Upper lobe of right lung (tissue), 1 donor: ENCODE measurements at regions not wholly inside any gene's neighbourhood (a gene's known extent, or its start where the extent isn't known, plus 50 kb on each side); places are given as distances from the start of the nearest gene placed in this dataset.

ENCODE experiments used
- ATAC-seq: fragments of 200-7000 bp; cut with Tn5 transposase; one replicate; pipeline ENCODE4 v1.9.1; 2020; ENCODE audit warnings: mild to moderate bottlenecking, moderate library complexity
- DNase-seq: peaks from one replicate; pipeline ENCODE4 v3.0.0-alpha.2; 2020
- H3K27ac ChIP-seq: fragments of 200-600 bp; one replicate; pipeline ENCODE4 v1.8.0; 2022
- H3K27me3 ChIP-seq: fragments of 200-600 bp; one replicate; pipeline ENCODE4 v1.8.0; 2022; ENCODE audit warnings: mild to moderate bottlenecking
- H3K36me3 ChIP-seq: fragments of 200-600 bp; one replicate; pipeline ENCODE4 v1.8.0; 2022
- H3K4me1 ChIP-seq: fragments of 200-600 bp; one replicate; pipeline ENCODE4 v1.8.0; 2022
- H3K4me3 ChIP-seq: fragments of 200-600 bp; one replicate; pipeline ENCODE4 v1.8.0; 2022; ENCODE audit warnings: mild to moderate bottlenecking
- H3K9me3 ChIP-seq: fragments of 200-600 bp; one replicate; pipeline ENCODE4 v1.8.0; 2022
- intact Hi-C: fragments of 100-400 bp; cut with DNase I; formaldehyde crosslinking; loops from one replicate; pipeline ENCODE4 v1.11.0; 2022
- TF ChIP-seq, protein P1 (sequence below): fragments of 200-600 bp; IDR thresholded peaks from one replicate; pipeline ENCODE4 v1.8.0; 2022; ENCODE audit warnings: antibody characterized with exemption
- donor health status: DM: no; HTN: yes; CAD: no; lungs with severe emphysema.

- ATAC-seq (no peak), DNase-seq (no peak)
- TF ChIP-seq, protein P1, sequence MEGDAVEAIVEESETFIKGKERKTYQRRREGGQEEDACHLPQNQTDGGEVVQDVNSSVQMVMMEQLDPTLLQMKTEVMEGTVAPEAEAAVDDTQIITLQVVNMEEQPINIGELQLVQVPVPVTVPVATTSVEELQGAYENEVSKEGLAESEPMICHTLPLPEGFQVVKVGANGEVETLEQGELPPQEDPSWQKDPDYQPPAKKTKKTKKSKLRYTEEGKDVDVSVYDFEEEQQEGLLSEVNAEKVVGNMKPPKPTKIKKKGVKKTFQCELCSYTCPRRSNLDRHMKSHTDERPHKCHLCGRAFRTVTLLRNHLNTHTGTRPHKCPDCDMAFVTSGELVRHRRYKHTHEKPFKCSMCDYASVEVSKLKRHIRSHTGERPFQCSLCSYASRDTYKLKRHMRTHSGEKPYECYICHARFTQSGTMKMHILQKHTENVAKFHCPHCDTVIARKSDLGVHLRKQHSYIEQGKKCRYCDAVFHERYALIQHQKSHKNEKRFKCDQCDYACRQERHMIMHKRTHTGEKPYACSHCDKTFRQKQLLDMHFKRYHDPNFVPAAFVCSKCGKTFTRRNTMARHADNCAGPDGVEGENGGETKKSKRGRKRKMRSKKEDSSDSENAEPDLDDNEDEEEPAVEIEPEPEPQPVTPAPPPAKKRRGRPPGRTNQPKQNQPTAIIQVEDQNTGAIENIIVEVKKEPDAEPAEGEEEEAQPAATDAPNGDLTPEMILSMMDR, result no peak
- H3K27ac ChIP-seq, result no peak overlapping the region
- H3K36me3 ChIP-seq, result no peaks in the 10 kb centered on the region
- intact Hi-C loops, result no loop called here
- no peaks in the 10 kb centered on the region for H3K9me3 ChIP-seq
- no peaks in the 10 kb centered on the region for H3K4me1 ChIP-seq
- H3K27me3 ChIP-seq, result no peaks in the 10 kb centered on the region
- no peak overlapping the region for H3K4me3 ChIP-seq
These were observed 160.1 kb upstream of the GATA6 start for GRCh38 chr18:22009242-22009641.

DNA sequence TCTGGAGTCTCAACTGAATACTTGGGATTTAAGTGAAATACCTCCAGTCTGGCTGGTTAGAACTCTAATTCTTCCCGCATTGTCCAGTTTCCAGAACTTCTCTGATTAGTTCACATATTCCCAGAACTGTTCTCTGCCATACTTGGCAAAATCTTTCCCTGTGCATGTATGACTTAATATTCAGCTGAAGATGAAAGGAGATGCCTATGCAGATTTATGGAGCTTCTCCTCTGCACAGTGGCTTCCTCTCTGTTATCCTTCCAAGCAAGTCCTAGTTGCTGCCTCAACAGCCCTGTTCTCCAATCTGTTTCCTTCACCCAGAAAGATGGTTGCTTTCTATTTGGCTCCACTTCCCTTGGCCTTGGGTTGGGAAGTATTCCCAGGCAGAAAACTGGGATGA is 155.4 kb upstream of the GATA6 start:
- H3K9me3 ChIP-seq, result no peaks in the 10 kb centered on the region
- no peak for DNase-seq
- no peaks in the 10 kb centered on the region for H3K36me3 ChIP-seq
- intact Hi-C loops, result no loop called here
- no peak overlapping the region for H3K4me3 ChIP-seq
- no peak overlapping the region for H3K27ac ChIP-seq
- H3K27me3 ChIP-seq, result no peaks in the 10 kb centered on the region
- TF ChIP-seq, protein P1, result no peak
- H3K4me1 ChIP-seq, result no peaks in the 10 kb centered on the region
- ATAC-seq, result no peak

- Histone ChIP-seq H3K27ac (no peak overlapping the region), H3K4me3 (no peak overlapping the region), H3K9me3 (no peaks in the 10 kb centered on the region), H3K36me3 (no peaks in the 10 kb centered on the region), H3K4me1 (no peaks in the 10 kb centered on the region), H3K27me3 (no peaks in the 10 kb centered on the region)
- TF ChIP-seq, protein P1, result no peak
- no peak for DNase-seq
- no peak for ATAC-seq
- intact Hi-C loops, result no loop called here
These were observed 154.2 kb upstream of the GATA6 start for GRCh38 chr18:22015156-22015555.

GRCh38 chr18:22018366-22018765 is 151.0 kb upstream of the GATA6 start:
- no peaks in the 10 kb centered on the region for H3K27me3 ChIP-seq
- H3K4me1 ChIP-seq, result no peaks in the 10 kb centered on the region
- DNase-seq (no peak), ATAC-seq (no peak)
- H3K36me3 ChIP-seq, result no peaks in the 10 kb centered on the region
- H3K4me3 ChIP-seq, result no peak overlapping the region
- TF ChIP-seq, protein P1, result no peak
- H3K9me3 ChIP-seq, result no peaks in the 10 kb centered on the region
- no peak overlapping the region for H3K27ac ChIP-seq
- intact Hi-C loops, result no loop called here

DNA sequence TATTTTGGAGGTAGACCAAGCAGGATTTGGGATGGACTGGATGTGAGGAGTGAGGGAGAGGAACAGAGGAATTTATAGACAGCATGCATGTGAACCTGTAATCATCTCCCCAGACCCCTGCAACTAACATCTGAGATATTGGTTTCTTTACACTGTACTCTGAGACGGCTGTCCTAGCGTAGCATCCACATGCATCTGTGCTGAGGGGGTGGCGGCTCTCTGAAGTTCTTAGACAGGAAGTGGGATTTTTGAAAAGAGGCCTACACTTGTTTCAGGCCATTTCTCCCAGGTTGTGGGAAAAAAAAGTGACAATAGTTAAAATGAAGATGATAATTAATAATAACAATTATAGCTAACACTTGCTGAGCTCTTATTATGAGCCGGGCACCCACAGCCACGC is 150.2 kb upstream of the GATA6 start:
- Histone ChIP-seq H3K36me3 (no peaks in the 10 kb centered on the region), H3K27ac (no peak overlapping the region), H3K4me3 (no peak overlapping the region), H3K27me3 (no peaks in the 10 kb centered on the region), H3K4me1 (no peaks in the 10 kb centered on the region), H3K9me3 (no peaks in the 10 kb centered on the region)
- ATAC-seq (no peak), DNase-seq (no peak)
- TF ChIP-seq, protein P1, result no peak
- intact Hi-C loops, result no loop called here

GRCh38 chr18:22020127-22020866 is 149.1 kb upstream of the GATA6 start:
- Histone ChIP-seq H3K4me1 (no peaks in the 10 kb centered on the region), H3K4me3 (no peak overlapping the region), H3K27ac (no peak overlapping the region), H3K27me3 (no peaks in the 10 kb centered on the region), H3K36me3 (no peaks in the 10 kb centered on the region), H3K9me3 (no peaks in the 10 kb centered on the region)
- TF ChIP-seq, protein P1, result no peak
- DNase-seq, result no peak
- peak; percentile 32 for ATAC-seq
- intact Hi-C loops, result no loop called here
